Muscle layer of duodenum (tissue), 2 donors: ENCODE measurements at regions not wholly inside any gene's neighbourhood (a gene's known extent, or its start where the extent isn't known, plus 50 kb on each side); places are given as distances from the start of the nearest gene placed in this dataset.

ENCODE experiments used
- H3K27ac ChIP-seq: one replicate; pipeline ENCODE4 v1.7.0; 2013; ENCODE audit warnings: mild to moderate bottlenecking, low read length
- H3K27me3 ChIP-seq: one replicate; pipeline ENCODE4 v1.7.0; 2013; ENCODE audit warnings: low read depth, mild to moderate bottlenecking, control low read depth, low read length
- H3K36me3 ChIP-seq, 2 donors: one replicate each; pipeline ENCODE4 v1.7.0; 2013; ENCODE audit warnings: low read length in 2 of 2, control low read depth in 1 of 2, mild to moderate bottlenecking in 1 of 2; ENCODE audit not compliant: insufficient read depth in 2 of 2, control insufficient read depth in 1 of 2
- H3K4me1 ChIP-seq, 2 donors: one replicate each; pipeline ENCODE4 v1.7.0; 2013; ENCODE audit warnings: low read length in 2 of 2, mild to moderate bottlenecking in 2 of 2, control low read depth in 1 of 2, moderate library complexity in 1 of 2; ENCODE audit not compliant: insufficient read depth in 2 of 2, control insufficient read depth in 1 of 2
- H3K4me3 ChIP-seq, 2 donors: one replicate each; pipeline ENCODE4 v1.7.0; 2013; ENCODE audit warnings: low read length in 2 of 2, low read depth in 1 of 2, mild to moderate bottlenecking in 1 of 2
- H3K9me3 ChIP-seq, 2 donors: one replicate each; pipeline ENCODE4 v1.7.0; 2013; ENCODE audit warnings: low read length in 2 of 2, control low read depth in 1 of 2, mild to moderate bottlenecking in 1 of 2; ENCODE audit not compliant: control insufficient read depth in 1 of 2
- donor health status: healthy.

- Histone ChIP-seq H3K9me3 (no peaks in the 10 kb centered on the region), H3K4me3 (no peak overlapping the region), H3K27me3 (no peaks in the 10 kb centered on the region), H3K36me3 (no peaks in the 10 kb centered on the region), H3K27ac (no peak overlapping the region), H3K4me1 (no peaks in the 10 kb centered on the region)
These were observed 431.1 kb upstream of the CDH4 start for GRCh38 chr20:60820918-60821317.

GRCh38 chr20:60822699-60823607 is 429.1 kb upstream of the CDH4 start:
- H3K9me3 ChIP-seq, result peaks cover 0 to 2% of the 10 kb centered on the region in 2 donors
- no peak overlapping the region for H3K4me3 ChIP-seq
- no peaks in the 10 kb centered on the region for H3K27me3 ChIP-seq
- H3K4me1 ChIP-seq, result no peaks in the 10 kb centered on the region
- H3K36me3 ChIP-seq, result no peaks in the 10 kb centered on the region
- no peak overlapping the region for H3K27ac ChIP-seq

- Histone ChIP-seq H3K27me3 (no peaks in the 10 kb centered on the region), H3K27ac (no peak overlapping the region), H3K4me1 (no peaks in the 10 kb centered on the region), H3K9me3 (peaks cover 0 to 6% of the 10 kb centered on the region in 2 donors), H3K36me3 (no peaks in the 10 kb centered on the region), H3K4me3 (no peak overlapping the region)
These were observed 416.2 kb upstream of the CDH4 start for GRCh38 chr20:60835876-60836275.

- H3K36me3 ChIP-seq, result no peaks in the 10 kb centered on the region
- H3K4me3 ChIP-seq, result no peak overlapping the region
- no peaks in the 10 kb centered on the region for H3K9me3 ChIP-seq
- H3K4me1 ChIP-seq, result no peaks in the 10 kb centered on the region
- no peak overlapping the region for H3K27ac ChIP-seq
- no peaks in the 10 kb centered on the region for H3K27me3 ChIP-seq
These were observed 414.8 kb upstream of the CDH4 start for GRCh38 chr20:60837173-60837770.

- no peaks in the 10 kb centered on the region for H3K27me3 ChIP-seq
- no peaks in the 10 kb centered on the region for H3K4me1 ChIP-seq
- H3K27ac ChIP-seq, result no peak overlapping the region
- H3K36me3 ChIP-seq, result no peaks in the 10 kb centered on the region
- H3K9me3 ChIP-seq, result no peaks in the 10 kb centered on the region
- no peak overlapping the region for H3K4me3 ChIP-seq
These were observed 413.8 kb upstream of the CDH4 start for GRCh38 chr20:60838297-60838696.

GRCh38 chr20:60840971-60841370 is 411.1 kb upstream of the CDH4 start:
- H3K27ac ChIP-seq, result no peak overlapping the region
- H3K36me3 ChIP-seq, result no peaks in the 10 kb centered on the region
- no peaks in the 10 kb centered on the region for H3K4me1 ChIP-seq
- H3K9me3 ChIP-seq, result no peaks in the 10 kb centered on the region
- no peaks in the 10 kb centered on the region for H3K27me3 ChIP-seq
- H3K4me3 ChIP-seq, result no peak overlapping the region

GRCh38 chr20:60845146-60845545 is 406.9 kb upstream of the CDH4 start:
- Histone ChIP-seq H3K4me1 (no peaks in the 10 kb centered on the region), H3K27ac (no peak overlapping the region), H3K4me3 (no peak overlapping the region), H3K36me3 (no peaks in the 10 kb centered on the region), H3K27me3 (no peaks in the 10 kb centered on the region), H3K9me3 (no peaks in the 10 kb centered on the region)

- Histone ChIP-seq H3K36me3 (no peaks in the 10 kb centered on the region), H3K4me1 (no peaks in the 10 kb centered on the region), H3K4me3 (no peak overlapping the region), H3K27ac (no peak overlapping the region), H3K27me3 (no peaks in the 10 kb centered on the region), H3K9me3 (peaks cover 4 to 5% of the 10 kb centered on the region in 2 donors)
These were observed 400.0 kb upstream of the CDH4 start for GRCh38 chr20:60851826-60852704.

- no peaks in the 10 kb centered on the region for H3K4me1 ChIP-seq
- no peak overlapping the region for H3K4me3 ChIP-seq
- H3K9me3 ChIP-seq, result peaks cover 4 to 5% of the 10 kb centered on the region in 2 donors
- H3K36me3 ChIP-seq, result no peaks in the 10 kb centered on the region
- no peak overlapping the region for H3K27ac ChIP-seq
- no peaks in the 10 kb centered on the region for H3K27me3 ChIP-seq
These were observed 394.4 kb upstream of the CDH4 start for GRCh38 chr20:60857708-60858107.

GRCh38 chr20:60862601-60863000 is 389.5 kb upstream of the CDH4 start:
- no peaks in the 10 kb centered on the region for H3K4me1 ChIP-seq
- H3K27ac ChIP-seq, result no peak overlapping the region
- H3K9me3 ChIP-seq, result no peaks in the 10 kb centered on the region
- no peaks in the 10 kb centered on the region for H3K27me3 ChIP-seq
- no peaks in the 10 kb centered on the region for H3K36me3 ChIP-seq
- H3K4me3 ChIP-seq, result no peak overlapping the region

GRCh38 chr20:60863548-60863947 is 388.5 kb upstream of the CDH4 start:
- Histone ChIP-seq H3K9me3 (no peaks in the 10 kb centered on the region), H3K27ac (no peak overlapping the region), H3K27me3 (no peaks in the 10 kb centered on the region), H3K4me1 (no peaks in the 10 kb centered on the region), H3K36me3 (no peaks in the 10 kb centered on the region), H3K4me3 (no peak overlapping the region)
